ENCODE measurements at regions not wholly inside any gene's neighbourhood (a gene's known extent, or its start where the extent isn't known, plus 50 kb on each side); places are given as distances from the start of the nearest gene placed in this dataset.

- ATAC-seq = no peak
- DNase-seq = no peak
- intact Hi-C loops (cut with micrococcal nuclease) = no loop called here
These were observed 183.5 kb upstream of the AFDN start for GRCh38 chr6:167643223-167643622.

GRCh38 chr6:167643716-167644115 lies 183.0 kb upstream of the AFDN start:
- intact Hi-C loops (cut with micrococcal nuclease) = no loop called here
- ATAC-seq (no peak), DNase-seq (no peak)

- no peak for DNase-seq
- intact Hi-C loops (cut with micrococcal nuclease) = no loop called here
- peak; percentile 83 for ATAC-seq
These were observed 182.1 kb upstream of the AFDN start for GRCh38 chr6:167644412-167645132.

DNA sequence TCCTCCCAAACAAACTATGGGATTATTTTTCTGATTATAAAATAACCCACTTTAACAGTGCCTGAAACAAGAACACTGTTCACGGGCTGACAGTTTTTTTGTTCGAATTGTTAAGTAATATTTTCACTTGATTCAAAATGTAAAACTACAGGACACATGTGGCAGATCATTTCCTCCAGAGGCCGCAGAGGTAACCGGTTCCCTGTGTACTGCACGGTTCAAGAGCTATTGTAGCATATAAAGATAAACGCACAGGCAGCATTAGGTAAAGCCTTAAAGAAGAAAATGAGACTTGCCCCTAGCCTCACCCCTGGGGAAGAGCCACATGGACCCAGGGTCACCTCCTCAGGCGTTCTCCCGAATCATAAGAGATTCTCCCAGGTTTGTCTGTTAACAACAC lies 181.3 kb upstream of the AFDN start:
- DNase-seq = no peak
- peak; percentile 50 for ATAC-seq

GRCh38 chr6:167647306-167647705 lies 179.4 kb upstream of the AFDN start:
- DNase-seq (no peak), ATAC-seq (no peak)
- intact Hi-C loops (cut with micrococcal nuclease) = no loop called here

More for the DNA sequence above, 181.3 kb upstream of the AFDN start:
- intact Hi-C loops (cut with micrococcal nuclease) = no loop called here

DNA sequence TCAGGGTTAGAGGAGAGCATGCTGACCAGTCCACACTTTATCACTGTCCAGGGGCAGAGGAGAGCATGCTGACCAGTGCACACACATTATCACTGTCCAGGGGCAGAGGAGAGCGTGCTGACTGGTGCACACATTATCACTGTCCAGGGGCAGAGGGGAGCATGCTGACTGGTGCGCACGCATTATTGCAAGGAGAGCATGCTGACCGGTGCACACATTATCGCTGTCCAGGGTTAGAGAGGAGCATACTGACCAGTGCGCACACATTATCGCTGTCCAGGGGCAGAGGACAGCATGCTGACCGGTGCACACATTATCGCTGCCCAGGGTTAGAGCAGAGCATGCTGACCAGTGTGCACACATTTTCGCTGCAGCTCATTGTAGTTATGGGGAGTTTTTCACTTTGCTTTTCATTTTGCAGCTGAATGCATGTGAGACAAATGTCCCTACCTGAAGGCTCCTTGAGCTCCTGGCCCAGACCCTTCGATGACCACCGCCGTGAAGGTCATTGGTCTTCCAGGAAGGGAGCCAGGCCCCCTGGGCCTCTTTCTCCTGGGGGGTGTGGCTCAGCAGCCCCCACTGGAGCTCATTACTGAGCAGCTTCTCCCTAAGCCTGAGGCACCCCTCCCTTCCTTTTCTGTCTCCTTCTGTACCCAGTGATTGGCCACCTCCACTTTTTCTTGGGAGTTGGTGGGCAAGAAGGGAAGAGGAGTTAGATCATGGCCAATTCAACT lies 178.8 kb upstream of the AFDN start:
- DNase-seq (no peak), ATAC-seq (no peak)
- intact Hi-C loops (cut with micrococcal nuclease) = no loop called here

DNA sequence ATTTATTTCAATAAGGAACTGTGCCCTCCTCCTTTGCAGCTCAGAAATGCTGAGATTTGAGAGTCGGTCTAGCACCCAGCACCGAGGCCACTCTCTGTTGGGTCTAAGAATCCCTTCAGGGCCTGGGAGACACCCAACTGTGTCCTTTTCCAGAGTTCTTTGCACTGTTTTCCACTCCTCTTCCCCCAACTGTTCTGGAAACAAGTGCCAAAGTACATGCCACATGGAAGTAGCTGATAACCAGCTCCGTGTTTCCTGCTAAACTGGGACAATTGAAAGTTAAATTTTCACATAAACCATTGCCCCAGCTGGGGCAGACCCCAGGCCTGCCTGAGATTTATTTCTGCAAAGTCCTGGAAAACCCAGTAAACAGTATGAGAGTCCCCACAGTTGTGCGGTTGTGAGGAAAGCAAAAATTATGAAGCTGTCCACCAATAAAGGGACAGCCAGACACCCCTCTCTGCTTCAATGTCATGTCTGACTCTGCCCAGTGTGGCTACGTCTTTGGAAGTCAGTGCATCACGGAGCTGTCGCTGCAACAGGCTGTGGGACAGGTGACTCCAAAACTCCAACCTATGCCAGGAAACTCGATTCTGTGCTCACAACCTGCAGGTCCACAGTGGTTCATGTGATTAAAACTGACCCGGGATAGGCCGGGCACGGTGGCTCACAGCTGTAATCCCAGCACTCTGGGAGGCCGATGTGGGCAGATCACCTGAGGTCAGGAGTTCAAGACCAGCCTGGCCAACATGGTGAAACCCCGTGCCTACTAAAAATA lies 178.0 kb upstream of the AFDN start:
- intact Hi-C loops (cut with micrococcal nuclease) = no loop called here
- no peak for ATAC-seq
- no peak for DNase-seq

DNA sequence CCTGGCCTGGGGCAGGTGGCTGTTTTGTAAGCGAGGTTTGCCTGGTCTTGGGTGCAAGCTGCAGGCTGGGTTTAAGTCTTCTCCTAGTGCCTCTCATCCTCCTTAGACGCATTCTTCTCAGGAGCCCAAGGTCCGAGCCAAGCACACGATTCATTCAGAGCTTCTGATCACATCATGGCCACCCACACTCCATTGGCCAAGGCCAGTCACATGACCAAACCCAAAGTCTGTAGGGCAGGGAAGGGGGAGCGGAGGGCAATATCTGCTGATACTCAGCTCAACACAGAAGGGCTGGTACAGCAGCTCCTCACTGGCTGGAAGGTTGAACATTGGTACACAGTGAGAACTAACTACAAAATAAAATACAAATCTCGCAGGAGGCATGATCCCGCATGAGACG lies 177.2 kb upstream of the AFDN start:
- ATAC-seq (no peak), DNase-seq (no peak)
- intact Hi-C loops (cut with micrococcal nuclease) = no loop called here

DNA sequence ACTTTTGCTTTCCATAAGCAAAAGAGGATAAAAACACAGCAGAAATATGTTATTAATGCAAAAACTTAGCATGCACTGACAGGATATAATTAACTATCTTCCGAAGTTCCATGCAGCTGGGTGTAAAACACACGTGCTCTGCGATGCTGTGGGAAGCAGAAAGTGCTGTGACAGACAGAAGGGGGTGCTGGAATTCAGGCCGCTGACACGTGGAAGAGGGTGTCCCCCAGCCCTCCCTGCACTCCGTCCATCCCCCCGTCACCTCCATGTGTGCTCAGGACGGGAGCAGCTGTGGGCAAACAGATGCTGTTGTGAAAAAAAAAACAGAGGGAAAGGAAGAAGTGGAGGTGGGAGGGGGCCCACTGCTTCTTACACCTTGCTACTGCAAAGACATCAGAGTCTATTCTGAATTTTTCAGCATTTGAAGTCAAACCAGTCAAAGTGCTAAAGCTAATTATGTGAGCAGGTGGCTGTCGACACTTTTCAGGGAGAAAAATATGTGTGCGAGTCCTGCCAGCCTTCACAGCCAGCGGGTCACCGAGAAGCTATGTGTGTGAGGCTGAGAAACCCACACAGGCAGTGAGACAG lies 175.9 kb upstream of the AFDN start:
- DNase-seq = no peak
- intact Hi-C loops (cut with micrococcal nuclease) = no loop called here
- no peak for ATAC-seq

DNA sequence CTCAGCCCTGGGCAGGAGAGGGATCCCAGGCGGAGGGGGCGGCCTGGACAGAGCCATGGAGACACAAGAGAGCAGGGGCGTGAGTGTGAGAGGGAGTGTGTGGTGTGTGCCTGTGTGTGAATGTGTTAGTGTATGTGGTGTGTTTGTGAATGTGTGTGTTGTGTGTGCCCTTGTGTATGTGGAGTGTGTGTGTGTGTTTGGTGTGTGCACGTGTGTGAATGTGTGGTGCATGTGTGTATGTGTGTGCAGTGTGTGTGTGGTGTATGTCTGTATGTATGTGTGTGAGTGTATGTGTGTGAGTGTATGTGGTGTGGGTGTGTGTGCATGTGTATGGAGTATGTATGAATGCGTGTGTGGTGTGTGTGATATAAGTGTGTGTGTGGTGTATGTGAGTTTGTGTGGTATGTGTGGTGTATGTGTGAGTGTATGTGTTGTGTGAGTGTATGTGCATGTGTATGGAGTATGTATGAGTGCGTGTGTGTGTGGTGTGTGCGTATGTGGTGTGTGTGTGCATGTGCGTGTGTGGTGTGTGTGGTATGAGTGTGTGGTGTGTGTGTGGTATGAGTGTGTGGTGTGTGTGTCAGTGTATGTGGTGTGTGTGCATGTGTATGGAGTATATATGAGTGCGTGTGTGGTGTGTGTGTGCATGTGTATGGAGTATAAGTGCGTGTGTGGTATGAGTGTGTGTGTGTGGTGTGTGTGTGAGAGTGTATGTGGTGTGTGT lies 175.2 kb upstream of the AFDN start:
- intact Hi-C loops (cut with micrococcal nuclease) = no loop called here
- ATAC-seq = no peak
- no peak for DNase-seq

DNA sequence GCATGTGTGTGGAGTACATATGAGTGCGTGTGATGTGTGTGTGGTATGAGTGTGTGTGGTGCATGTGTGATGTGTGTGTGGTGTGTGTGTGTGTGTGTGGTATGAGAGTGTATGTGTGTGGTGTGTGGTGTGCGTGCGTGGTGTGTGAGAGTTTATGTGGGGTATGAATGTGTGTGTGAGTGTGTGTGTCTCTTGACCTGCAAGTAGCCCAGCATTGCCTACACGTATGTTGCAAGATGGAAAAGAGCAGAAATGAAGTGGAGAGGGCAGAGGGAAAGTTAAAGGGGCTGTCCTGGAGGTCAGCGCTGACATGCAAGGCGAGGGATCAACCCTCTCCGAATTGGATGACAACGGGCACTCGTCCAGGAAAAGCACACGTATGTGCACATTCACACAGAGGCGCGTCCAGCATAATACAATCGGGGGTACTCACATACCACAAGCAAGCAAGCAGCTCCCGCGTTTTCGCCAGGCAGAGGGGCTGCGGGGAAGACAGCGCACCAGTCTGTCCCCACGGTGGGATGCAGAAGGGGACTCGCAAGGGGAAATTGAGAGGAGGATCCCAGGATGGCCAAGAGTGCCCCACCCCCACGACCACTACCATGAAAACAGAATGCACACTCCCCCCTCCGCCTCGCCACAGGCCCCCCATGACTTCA lies 174.5 kb upstream of the AFDN start:
- DNase-seq = no peak
- intact Hi-C loops (cut with micrococcal nuclease) = no loop called here
- no peak for ATAC-seq

DNA sequence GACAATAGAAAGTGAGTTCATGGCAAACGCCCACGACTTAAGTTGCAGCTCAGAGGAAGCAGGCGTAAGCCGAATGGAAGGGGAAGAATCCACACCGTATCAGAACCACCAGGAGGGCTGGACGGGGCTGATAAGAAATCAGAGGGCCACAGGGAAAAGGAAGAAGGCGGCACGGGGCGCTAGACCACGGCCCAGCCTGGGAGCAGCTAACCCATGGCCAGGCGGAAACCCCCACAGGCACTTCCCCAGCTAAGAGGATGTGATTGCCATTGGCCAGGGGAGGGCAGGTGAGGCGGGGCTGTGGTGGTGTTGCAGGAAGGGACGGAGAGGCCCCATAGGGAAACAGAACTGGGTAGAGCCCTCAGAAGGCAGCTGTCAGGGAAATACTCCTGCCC lies 174.0 kb upstream of the AFDN start:
- ATAC-seq (no peak), DNase-seq (no peak)
- intact Hi-C loops (cut with micrococcal nuclease) = no loop called here

- intact Hi-C loops (cut with micrococcal nuclease) = no loop called here
- no peak for ATAC-seq
- no peak for DNase-seq
These were observed 173.2 kb upstream of the AFDN start for GRCh38 chr6:167653561-167653960.

- ATAC-seq = no peak
- intact Hi-C loops (cut with micrococcal nuclease) = no loop called here
- DNase-seq = no peak
These were observed 172.3 kb upstream of the AFDN start for GRCh38 chr6:167654389-167654788.

GRCh38 chr6:167655174-167655821 lies 171.4 kb upstream of the AFDN start:
- ATAC-seq (no peak), DNase-seq (no peak)
- intact Hi-C loops (cut with micrococcal nuclease) = no loop called here

- intact Hi-C loops (cut with micrococcal nuclease) = no loop called here
- no peak for DNase-seq
- no peak for ATAC-seq
These were observed 168.6 kb upstream of the AFDN start for GRCh38 chr6:167658106-167658505.

- DNase-seq (no peak), ATAC-seq (no peak)
- intact Hi-C loops (cut with micrococcal nuclease) = no loop called here
These were observed 167.7 kb upstream of the AFDN start for GRCh38 chr6:167659046-167659445.

DNA sequence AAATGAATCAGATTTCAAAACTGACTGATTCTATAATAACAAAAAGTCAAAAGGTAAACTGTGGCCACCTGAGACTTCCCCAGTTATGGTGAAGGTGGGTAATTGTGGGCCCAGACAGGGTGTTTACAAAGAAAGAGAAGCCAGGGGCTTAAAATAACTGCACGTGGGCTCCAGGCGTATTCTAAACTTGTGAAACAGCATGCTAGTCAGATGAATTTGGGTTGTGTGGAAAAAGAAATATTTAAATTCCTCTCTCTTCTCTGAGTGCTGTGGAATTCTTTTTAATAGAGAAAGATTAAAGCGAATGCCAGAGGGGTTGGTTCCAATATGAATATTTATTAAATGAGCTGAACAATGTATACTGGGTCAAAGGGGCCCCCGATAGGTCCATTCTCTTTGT lies 166.3 kb upstream of the AFDN start:
- intact Hi-C loops (cut with micrococcal nuclease) = no loop called here
- no peak for ATAC-seq
- DNase-seq = no peak
